Astrocyte (in vitro differentiated cells and primary cell): ENCODE measurements at regions not wholly inside any gene's neighbourhood (a gene's known extent, or its start where the extent isn't known, plus 50 kb on each side); places are given as distances from the start of the nearest gene placed in this dataset.

Experiments used
- CTCF ChIP-seq: IDR thresholded peaks from 2 replicates; pipeline ENCODE4 v1.5.1; 2011; ENCODE audit warnings: low read depth, mild to moderate bottlenecking, inconsistent platforms, low read length, moderate library complexity; ENCODE audit not compliant: insufficient read depth
- EZH2 ChIP-seq: IDR thresholded peaks from 2 replicates; pipeline ENCODE4 v1.6.1; 2012; ENCODE audit warnings: mild to moderate bottlenecking, low read length, inconsistent platforms; ENCODE audit not compliant: insufficient read depth

- TF ChIP-seq EZH2 (no peak), CTCF (no peak)
These were observed 85.3 kb downstream of the TYW3 start for GRCh38 chr1:74818241-74818640.
